ENCODE measurements at regions not wholly inside any gene's neighbourhood (a gene's known extent, or its start where the extent isn't known, plus 50 kb on each side); places are given as distances from the start of the nearest gene placed in this dataset.

- TF ChIP-seq CTCF (IDR thresholded peaks at IDR 0.05; ENCODE audit: low read depth, low read length, poor library complexity, severe bottlenecking): no peak
- no peak for TF ChIP-seq EZH2phosphoT487 (IDR thresholded peaks at IDR 0.05; ENCODE audit: borderline replicate concordance, low read length)
Observed at GRCh38 chr7:69184339-69184738, 413.9 kb upstream of the AUTS2 start.

All from DOHH2 (cell line).